WERI-Rb-1 (cell line): ENCODE measurements at regions not wholly inside any gene's neighbourhood (a gene's known extent, or its start where the extent isn't known, plus 50 kb on each side); places are given as distances from the start of the nearest gene placed in this dataset.
"Not testable (repeated sequence)": the region's sequence is repeated elsewhere in the genome, so short reads cannot be mapped to it uniquely, and the experiment has no call there.

Source experiments
- DNase-seq: peaks from one replicate; pipeline ENCODE4 v3.0.0-alpha.2; 2020
- H3K27ac ChIP-seq: fragments of 250-450 bp; sonication (Bioruptor Pico); 2 replicates; pipeline ENCODE4 v1.5.1; 2020; ENCODE audit warnings: mild to moderate bottlenecking, moderate library complexity
- H3K27me3 ChIP-seq: fragments of 250-450 bp; sonication (Bioruptor Pico); 2 replicates; pipeline ENCODE4 v1.5.1; 2021; ENCODE audit warnings: mild to moderate bottlenecking, low read depth, moderate library complexity; ENCODE audit not compliant: insufficient read depth, severe bottlenecking
- H3K36me3 ChIP-seq: fragments of 250-450 bp; sonication (Bioruptor Pico); 2 replicates; pipeline ENCODE4 v1.5.1; 2020; ENCODE audit warnings: mild to moderate bottlenecking, moderate library complexity
- H3K4me3 ChIP-seq: 2 replicates; pipeline ENCODE4 v1.5.1; 2011; ENCODE audit warnings: low read depth, mild to moderate bottlenecking, control low read depth, low read length
- H3K9me3 ChIP-seq: fragments of 250-450 bp; sonication (Bioruptor Pico); 2 replicates; pipeline ENCODE4 v1.5.1; 2021; ENCODE audit warnings: mild to moderate bottlenecking, moderate library complexity; ENCODE audit not compliant: severe bottlenecking
- CTCF ChIP-seq: IDR thresholded peaks from 2 replicates; pipeline ENCODE4 v1.5.1; 2011; ENCODE audit warnings: low read depth, mild to moderate bottlenecking, control low read depth, inconsistent platforms, low read length

- DNase-seq, result not testable (repeated sequence)
These were observed 198.0 kb downstream of the MEIS1 start for GRCh38 chr2:66632882-66633281.

GRCh38 chr2:66633631-66634030 is 198.7 kb downstream of the MEIS1 start:
- Histone ChIP-seq H3K36me3 (no peaks in the 10 kb centered on the region), H3K27ac (no peak overlapping the region)
- no peak for TF ChIP-seq CTCF

More at GRCh38 chr2:66632882-66633281, 198.0 kb downstream of the MEIS1 start:
- not testable (repeated sequence) for H3K36me3 ChIP-seq, H3K4me3 ChIP-seq, H3K27ac ChIP-seq, H3K9me3 ChIP-seq
- peaks cover 12% of the 10 kb centered on the region for H3K27me3 ChIP-seq

DNA sequence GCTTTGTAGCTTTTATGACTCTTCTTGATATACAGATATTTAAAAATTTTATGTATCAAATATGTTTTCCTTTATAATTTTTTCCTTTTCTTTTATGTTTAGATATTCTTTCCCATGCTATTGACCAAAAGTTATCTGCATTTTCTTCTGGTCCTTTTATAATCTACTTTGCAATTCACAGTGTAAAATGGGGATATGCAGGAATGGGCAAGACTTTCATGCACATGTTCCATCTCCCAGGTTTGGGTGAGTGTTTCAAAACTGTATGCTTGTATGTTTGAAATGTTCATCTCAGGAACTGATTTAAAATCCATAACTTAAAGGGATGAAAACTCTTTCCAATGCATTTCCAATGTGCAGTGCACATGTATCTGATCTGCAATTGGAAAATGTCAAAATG is 199.9 kb downstream of the MEIS1 start:
- no peak overlapping the region for H3K4me3 ChIP-seq
- H3K27ac ChIP-seq, result no peak overlapping the region
- peaks cover 7% of the 10 kb centered on the region for H3K9me3 ChIP-seq
- H3K36me3 ChIP-seq, result no peaks in the 10 kb centered on the region
- DNase-seq, result no peak
- peaks cover 15% of the 10 kb centered on the region for H3K27me3 ChIP-seq
- no peak for TF ChIP-seq CTCF

More at GRCh38 chr2:66633631-66634030, 198.7 kb downstream of the MEIS1 start:
- no peak for DNase-seq
- peaks cover 7% of the 10 kb centered on the region for H3K9me3 ChIP-seq
- peaks cover 12% of the 10 kb centered on the region for H3K27me3 ChIP-seq
- no peak overlapping the region for H3K4me3 ChIP-seq

GRCh38 chr2:66641685-66642084 is 206.8 kb downstream of the MEIS1 start:
- no peak overlapping the region for H3K4me3 ChIP-seq
- H3K27ac ChIP-seq, result no peak overlapping the region
- H3K9me3 ChIP-seq, result peaks cover 14% of the 10 kb centered on the region
- H3K36me3 ChIP-seq, result no peaks in the 10 kb centered on the region
- peaks cover 15% of the 10 kb centered on the region for H3K27me3 ChIP-seq
- no peak for DNase-seq
- no peak for TF ChIP-seq CTCF

GRCh38 chr2:66648081-66648480 is 213.2 kb downstream of the MEIS1 start:
- peak overlapping the region; percentile 50 for H3K27ac ChIP-seq
- peaks cover 16% of the 10 kb centered on the region for H3K9me3 ChIP-seq
- DNase-seq, result peak; percentile 64
- not testable (repeated sequence) for H3K36me3 ChIP-seq, H3K4me3 ChIP-seq, H3K27me3 ChIP-seq

GRCh38 chr2:66649006-66649405 is 214.1 kb downstream of the MEIS1 start:
- Histone ChIP-seq H3K36me3 (no peaks in the 10 kb centered on the region), H3K9me3 (peaks cover 16% of the 10 kb centered on the region), H3K4me3 (no peak overlapping the region), H3K27ac (no peak overlapping the region), H3K27me3 (no peaks in the 10 kb centered on the region)
- DNase-seq, result no peak
- TF ChIP-seq CTCF, result no peak

GRCh38 chr2:66651295-66651694 is 216.4 kb downstream of the MEIS1 start:
- no peaks in the 10 kb centered on the region for H3K27me3 ChIP-seq
- no peaks in the 10 kb centered on the region for H3K36me3 ChIP-seq
- no peak overlapping the region for H3K4me3 ChIP-seq
- TF ChIP-seq CTCF, result no peak
- peaks cover 11% of the 10 kb centered on the region for H3K9me3 ChIP-seq
- H3K27ac ChIP-seq, result no peak overlapping the region
- DNase-seq, result no peak
